ENCODE measurements at regions not wholly inside any gene's neighbourhood (a gene's known extent, or its start where the extent isn't known, plus 50 kb on each side); places are given as distances from the start of the nearest gene placed in this dataset.

GRCh38 chr18:25001803-25002202 lies 350.2 kb downstream of the ZNF521 start:
- Mint-ChIP-seq H3K4me3 (no peak overlapping the region), H3K36me3 (peaks cover 17% of the 10 kb centered on the region), H3K9me3 (peaks cover 18% of the 10 kb centered on the region), H3K4me1 (peaks cover 5% of the 10 kb centered on the region), H3K27me3 (ENCODE audit: low read depth) (no peaks in the 10 kb centered on the region), H3K27ac (no peak overlapping the region)
- CTCF ChIA-PET: no interaction called here
- TF ChIP-seq E2F5 (CRISPR knock-in tag; IDR thresholded peaks at IDR 0.05): no peak
- TF ChIP-seq USF2 (CRISPR knock-in tag; IDR thresholded peaks at IDR 0.05): no peak
- TF ChIP-seq GABPB1 (CRISPR knock-in tag; IDR thresholded peaks at IDR 0.05): no peak
- no peak for TF ChIP-seq ARID4B (CRISPR knock-in tag; IDR thresholded peaks at IDR 0.05; ENCODE audit: borderline replicate concordance)
- TF ChIP-seq ATF3 (CRISPR knock-in tag; conservative IDR thresholded peaks at IDR 0.05): no peak
- no peak for ATAC-seq
- DNase-seq (ENCODE audit: low spot score): no peak
- POLR2A ChIA-PET: no interaction called here

GRCh38 chr18:25005541-25006403 lies 346.2 kb downstream of the ZNF521 start:
- Mint-ChIP-seq H3K27ac (no peak overlapping the region), H3K27me3 (ENCODE audit: low read depth) (no peaks in the 10 kb centered on the region), H3K4me3 (no peak overlapping the region), H3K4me1 (peaks cover 5% of the 10 kb centered on the region), H3K36me3 (peaks cover 15% of the 10 kb centered on the region), H3K9me3 (peaks cover 22% of the 10 kb centered on the region)
- POLR2A ChIA-PET: no interaction called here
- CTCF ChIA-PET: no interaction called here
- no peak for DNase-seq (ENCODE audit: low spot score)
- ATAC-seq: no peak
- TF ChIP-seq AFF4 (CRISPR knock-in tag; IDR thresholded peaks at IDR 0.05; ENCODE audit: borderline replicate concordance): no peak
- TF ChIP-seq ZNF317 (CRISPR knock-in tag; IDR thresholded peaks at IDR 0.05; ENCODE audit: borderline replicate concordance, low read depth): no peak
- no peak for TF ChIP-seq MYBL2 (CRISPR knock-in tag; IDR thresholded peaks at IDR 0.05)
- no peak for TF ChIP-seq SP1 (CRISPR knock-in tag; conservative IDR thresholded peaks at IDR 0.05)
- TF ChIP-seq ZNF121 (CRISPR knock-in tag; IDR thresholded peaks at IDR 0.05): no peak
- no peak for TF ChIP-seq ELF4 (CRISPR knock-in tag; IDR thresholded peaks at IDR 0.05; ENCODE audit: low read depth)
- no peak for TF ChIP-seq ATF6 (CRISPR knock-in tag; IDR thresholded peaks at IDR 0.05)
- no peak for TF ChIP-seq MLX (CRISPR knock-in tag; IDR thresholded peaks at IDR 0.05)
- no peak for TF ChIP-seq ATF2 (CRISPR knock-in tag; IDR thresholded peaks at IDR 0.05; ENCODE audit: borderline replicate concordance, low read depth)
- no peak for TF ChIP-seq CTCF (IDR thresholded peaks at IDR 0.05)
- TF ChIP-seq GRHL2 (CRISPR knock-in tag; IDR thresholded peaks at IDR 0.05; ENCODE audit: insufficient replicate concordance, severe bottlenecking): no peak

All from WTC11 (cell line).